ENCODE measurements at regions not wholly inside any gene's neighbourhood (a gene's known extent, or its start where the extent isn't known, plus 50 kb on each side); places are given as distances from the start of the nearest gene placed in this dataset.

DNA sequence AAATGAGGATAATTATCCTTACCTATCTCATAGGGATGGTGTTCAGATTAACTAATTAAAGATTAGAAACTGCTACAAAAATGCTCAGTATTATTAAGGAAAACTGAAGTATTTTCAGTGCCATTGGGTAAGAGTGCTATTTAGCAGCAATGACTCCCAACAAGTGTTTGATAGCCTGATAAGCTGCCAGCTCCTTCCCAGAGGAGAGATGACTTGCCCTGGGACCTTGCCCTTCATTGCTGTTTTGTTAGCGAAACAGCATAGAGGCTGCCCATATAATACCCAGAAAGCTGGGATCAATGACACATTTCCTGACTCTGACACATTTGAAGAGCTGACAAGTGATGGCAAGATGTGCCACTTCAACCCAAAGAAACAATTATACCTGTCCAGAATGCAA lies 592.2 kb downstream of the ADGRL2 start:
- DNase-seq (ENCODE audit: low read depth) = peak; percentile 13
- H3K4me3 ChIP-seq (ENCODE audit: low read length) = no peak overlapping the region
- TF ChIP-seq, protein P1, sequence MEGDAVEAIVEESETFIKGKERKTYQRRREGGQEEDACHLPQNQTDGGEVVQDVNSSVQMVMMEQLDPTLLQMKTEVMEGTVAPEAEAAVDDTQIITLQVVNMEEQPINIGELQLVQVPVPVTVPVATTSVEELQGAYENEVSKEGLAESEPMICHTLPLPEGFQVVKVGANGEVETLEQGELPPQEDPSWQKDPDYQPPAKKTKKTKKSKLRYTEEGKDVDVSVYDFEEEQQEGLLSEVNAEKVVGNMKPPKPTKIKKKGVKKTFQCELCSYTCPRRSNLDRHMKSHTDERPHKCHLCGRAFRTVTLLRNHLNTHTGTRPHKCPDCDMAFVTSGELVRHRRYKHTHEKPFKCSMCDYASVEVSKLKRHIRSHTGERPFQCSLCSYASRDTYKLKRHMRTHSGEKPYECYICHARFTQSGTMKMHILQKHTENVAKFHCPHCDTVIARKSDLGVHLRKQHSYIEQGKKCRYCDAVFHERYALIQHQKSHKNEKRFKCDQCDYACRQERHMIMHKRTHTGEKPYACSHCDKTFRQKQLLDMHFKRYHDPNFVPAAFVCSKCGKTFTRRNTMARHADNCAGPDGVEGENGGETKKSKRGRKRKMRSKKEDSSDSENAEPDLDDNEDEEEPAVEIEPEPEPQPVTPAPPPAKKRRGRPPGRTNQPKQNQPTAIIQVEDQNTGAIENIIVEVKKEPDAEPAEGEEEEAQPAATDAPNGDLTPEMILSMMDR (IDR thresholded peaks at IDR 0.05; ENCODE audit: insufficient read depth, low read depth, low read length, missing control alignments) = no peak

DNA sequence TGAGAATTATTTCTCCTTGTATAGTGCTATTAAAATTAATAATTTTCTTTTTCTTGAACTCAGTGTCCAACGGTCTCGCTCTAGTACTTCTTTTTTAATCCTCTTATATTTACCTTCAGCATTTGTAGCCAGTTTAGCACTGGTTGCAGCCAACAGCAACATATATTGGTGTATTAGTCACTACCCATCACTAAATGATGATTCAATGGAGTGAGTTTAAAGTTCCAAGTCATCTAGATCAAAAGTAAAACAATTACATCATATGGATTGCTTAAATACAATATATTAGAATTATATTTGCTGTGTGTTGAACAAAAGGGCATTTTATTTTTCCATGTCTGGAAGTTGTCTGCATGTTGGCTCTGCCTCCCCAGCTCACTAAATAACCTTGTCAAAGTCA lies 591.8 kb downstream of the ADGRL2 start:
- TF ChIP-seq, protein P1 (IDR thresholded peaks at IDR 0.05; ENCODE audit: insufficient read depth, low read depth, low read length, missing control alignments) = no peak
- H3K4me3 ChIP-seq (ENCODE audit: low read length) = no peak overlapping the region
- DNase-seq (ENCODE audit: low read depth) = peak; percentile 90

DNA sequence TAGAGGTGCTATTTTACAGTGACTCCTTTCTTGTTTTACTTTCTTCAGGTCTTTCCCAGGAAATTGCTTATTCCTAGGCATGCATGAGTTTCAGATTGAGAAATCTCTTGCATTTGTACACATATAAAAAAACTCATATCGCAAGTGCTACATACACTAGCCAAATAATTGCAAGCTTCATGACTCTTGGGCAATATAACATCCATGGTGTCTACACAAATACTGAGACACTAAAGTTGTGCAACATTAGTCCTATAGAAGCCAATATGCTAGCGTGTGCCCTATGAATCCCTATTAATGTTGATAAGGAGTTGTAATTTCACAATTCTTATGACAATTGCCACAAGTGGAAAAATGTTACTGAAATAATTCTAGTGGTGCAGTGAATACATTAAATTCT lies 591.0 kb downstream of the ADGRL2 start:
- H3K4me3 ChIP-seq (ENCODE audit: low read length) = no peak overlapping the region
- DNase-seq (ENCODE audit: low read depth) = peak; percentile 74
- TF ChIP-seq, protein P1 (IDR thresholded peaks at IDR 0.05; ENCODE audit: insufficient read depth, low read depth, low read length, missing control alignments) = no peak

DNA sequence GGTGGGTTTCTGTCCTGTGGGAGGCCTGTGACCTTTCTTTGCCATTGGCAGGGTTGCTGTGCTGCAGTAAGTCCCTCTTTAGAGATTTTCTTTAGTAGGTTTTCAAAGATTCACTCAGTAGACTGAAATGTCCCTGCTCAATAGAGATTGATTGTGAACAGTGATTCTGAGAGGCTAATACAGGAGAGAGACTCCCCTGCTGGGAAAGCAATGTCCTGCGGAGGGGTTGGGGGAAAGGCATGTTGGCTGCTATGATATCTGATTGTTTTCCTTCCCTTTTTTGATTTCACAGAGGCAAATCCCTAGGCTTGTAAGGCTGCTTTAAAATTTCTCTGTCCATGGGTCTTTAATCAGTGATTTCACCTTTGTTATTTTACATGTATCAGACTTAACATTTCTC lies 589.9 kb downstream of the ADGRL2 start:
- DNase-seq (ENCODE audit: low read depth) = no peak
- H3K4me3 ChIP-seq (ENCODE audit: low read length) = no peak overlapping the region
- TF ChIP-seq, protein P1 (IDR thresholded peaks at IDR 0.05; ENCODE audit: insufficient read depth, low read depth, low read length, missing control alignments) = no peak

DNA sequence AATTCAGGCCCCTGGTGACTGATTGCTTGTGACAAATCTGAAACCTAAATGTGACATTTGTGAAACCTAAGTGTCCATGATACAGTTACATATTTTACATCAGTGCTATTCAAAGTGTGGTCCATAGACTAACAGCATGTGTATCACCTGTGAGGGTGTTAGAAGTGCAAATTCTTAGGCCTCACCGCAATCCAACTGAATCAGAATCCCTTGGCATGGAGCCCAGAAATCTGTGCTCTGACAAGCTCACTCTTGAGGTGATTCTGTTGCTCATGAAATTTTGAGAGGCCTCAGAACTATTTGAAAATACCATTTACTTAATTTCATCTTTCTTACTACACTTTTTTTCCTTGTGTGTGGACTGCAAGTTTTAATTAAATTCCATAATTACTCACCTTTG lies 587.9 kb downstream of the ADGRL2 start:
- DNase-seq (ENCODE audit: low read depth) = peak; percentile 100
- no peak overlapping the region for H3K4me3 ChIP-seq (ENCODE audit: low read length)
- TF ChIP-seq, protein P1 (IDR thresholded peaks at IDR 0.05; ENCODE audit: insufficient read depth, low read depth, low read length, missing control alignments) = no peak

DNA sequence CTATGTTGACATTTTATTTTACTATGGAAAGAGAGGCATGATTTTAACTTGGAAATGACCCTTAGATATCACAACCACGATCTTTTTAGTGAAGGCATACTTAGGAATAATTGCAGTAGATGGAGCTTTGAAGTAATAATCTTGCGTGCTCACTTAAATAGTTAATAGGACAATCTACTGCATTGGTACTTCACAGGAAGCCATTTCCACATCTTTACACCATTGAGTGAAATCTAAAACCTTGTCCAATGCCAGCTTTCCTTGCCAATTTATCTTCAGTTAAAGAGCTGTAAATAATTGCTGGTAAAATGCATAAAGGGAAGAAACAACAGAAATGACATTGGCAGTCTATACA lies 586.3 kb downstream of the ADGRL2 start:
- TF ChIP-seq, protein P1 (IDR thresholded peaks at IDR 0.05; ENCODE audit: insufficient read depth, low read depth, low read length, missing control alignments) = no peak
- no peak for DNase-seq (ENCODE audit: low read depth)
- no peak overlapping the region for H3K4me3 ChIP-seq (ENCODE audit: low read length)

DNA sequence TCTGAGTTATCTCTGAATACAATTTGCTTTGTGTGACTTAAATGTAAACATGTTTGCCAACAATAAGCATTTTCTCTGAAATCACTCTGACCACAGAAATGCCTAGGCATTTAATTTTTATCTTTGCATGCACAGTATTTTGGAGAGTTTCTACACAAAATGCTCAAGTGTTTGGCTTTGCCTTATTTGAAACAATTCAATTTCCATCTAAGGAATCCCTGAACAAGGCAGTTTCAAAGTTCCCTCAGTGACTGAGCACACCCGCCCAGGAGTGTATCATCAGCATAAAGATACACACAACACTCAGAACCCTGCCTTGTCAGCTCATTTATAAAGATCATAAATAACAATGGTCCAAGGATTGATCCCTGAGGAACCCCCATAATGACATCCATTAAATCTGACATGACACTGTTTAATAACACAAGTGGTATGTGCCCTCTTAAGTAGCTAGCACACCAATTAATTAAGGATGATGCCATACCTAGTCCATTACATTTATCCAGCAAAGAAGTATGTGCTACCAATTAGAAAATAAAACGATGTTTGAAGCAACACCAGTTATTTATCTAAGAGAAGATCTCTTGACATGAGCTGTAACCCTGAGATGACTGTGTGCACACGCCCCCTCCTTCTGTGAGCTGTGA lies 585.8 kb downstream of the ADGRL2 start:
- TF ChIP-seq, protein P1 (IDR thresholded peaks at IDR 0.05; ENCODE audit: insufficient read depth, low read depth, low read length, missing control alignments) = no peak
- DNase-seq (ENCODE audit: low read depth) = peak; percentile 46
- no peak overlapping the region for H3K4me3 ChIP-seq (ENCODE audit: low read length)
